PC-9 (cell line): ENCODE measurements at regions not wholly inside any gene's neighbourhood (a gene's known extent, or its start where the extent isn't known, plus 50 kb on each side); places are given as distances from the start of the nearest gene placed in this dataset.

Experiments
- BruUV-seq: library from RNA; stranded (reverse); fragments of 400-500 nt; replicated peaks from 2 replicates; lab custom pipeline; 2021; lab: Mats Ljungman, UMichigan
- CTCF ChIA-PET: fragments of 300-600 bp; sonication (Branson Sonifier 250); formaldehyde crosslinking; loops from one replicate; lab custom pipeline; 2022; ENCODE audit warnings: antibody characterized with exemption; lab: Charles Lee
- POLR2A ChIA-PET: fragments of 300-600 bp; sonication (Branson Sonifier 250); formaldehyde crosslinking; loops from one replicate; lab custom pipeline; 2022; ENCODE audit warnings: antibody characterized with exemption; ENCODE audit not compliant: unreplicated experiment; lab: Charles Lee
- DNase-seq, 2 experiments: peaks; one replicate each; pipeline versions ENCODE4 v3.0.0 to v3.0.0-alpha.2; 2015 to 2022; ENCODE audit warnings: mixed read lengths in 1 of 2
- H2AFZ ChIP-seq: fragments of 200-600 bp; sonication (generic); 2 replicates; pipeline ENCODE4 v1.8.1; 2017; ENCODE audit warnings: antibody characterized with exemption
- H3F3A ChIP-seq: fragments of 200-600 bp; sonication (generic); 2 replicates; pipeline ENCODE4 v1.8.1; 2017; ENCODE audit warnings: antibody characterized with exemption, mild to moderate bottlenecking, low read depth; ENCODE audit not compliant: insufficient read depth
- H3K27ac ChIP-seq: fragments of 200-600 bp; sonication (generic); 2 replicates; pipeline ENCODE4 v1.6.1; 2016; ENCODE audit warnings: mixed run types
- H3K27me3 ChIP-seq: fragments of 200-600 bp; sonication (generic); 2 replicates; pipeline ENCODE4 v1.6.1; 2016; ENCODE audit warnings: low read depth, mixed run types; ENCODE audit not compliant: insufficient read depth
- H3K36me3 ChIP-seq: fragments of 200-600 bp; sonication (generic); 2 replicates; pipeline ENCODE4 v1.6.1; 2016; ENCODE audit warnings: low read depth, mixed run types
- H3K4me1 ChIP-seq: fragments of 200-600 bp; sonication (generic); replicated peaks from 2 replicates; pipeline ENCODE4 v1.6.1; 2016; ENCODE audit warnings: mixed run types; ENCODE audit not compliant: insufficient read depth
- H3K4me2 ChIP-seq: fragments of 200-600 bp; sonication (generic); 2 replicates; pipeline ENCODE4 v1.6.1; 2017; ENCODE audit warnings: mixed run types
- H3K4me3 ChIP-seq: fragments of 200-600 bp; sonication (generic); 2 replicates; pipeline ENCODE4 v1.6.1; 2016; ENCODE audit warnings: mixed run types
- H3K79me2 ChIP-seq: fragments of 200-600 bp; sonication (generic); 2 replicates; pipeline ENCODE4 v1.6.1; 2017; ENCODE audit warnings: low read depth, mixed run types
- H3K9me2 ChIP-seq: fragments of 200-600 bp; sonication (generic); 2 replicates; pipeline ENCODE4 v1.8.1; 2017; ENCODE audit warnings: mild to moderate bottlenecking; ENCODE audit not compliant: insufficient read depth
- H3K9me3 ChIP-seq: fragments of 200-600 bp; sonication (generic); 2 replicates; pipeline ENCODE4 v1.8.1; 2016; ENCODE audit warnings: low read depth; ENCODE audit not compliant: insufficient read depth
- H4K20me1 ChIP-seq: fragments of 200-600 bp; sonication (generic); 2 replicates; pipeline ENCODE4 v1.8.1; 2017; ENCODE audit not compliant: insufficient read depth
- EZH2 ChIP-seq: fragments of 200-600 bp; sonication (generic); IDR thresholded peaks from 2 replicates; pipeline ENCODE4 v1.8.0; 2017; ENCODE audit warnings: antibody characterized with exemption, low read depth
- intact Hi-C: fragments of 100-400 bp; cut with micrococcal nuclease; formaldehyde crosslinking; loops from one replicate; pipeline ENCODE4 v1.10.0; 2022; ENCODE audit not compliant: unreplicated experiment
- TF ChIP-seq, protein P1 (sequence below): fragments of 200-600 bp; sonication (generic); conservative IDR thresholded peaks from 2 replicates; pipeline ENCODE4 v1.6.1; 2017; ENCODE audit warnings: mixed run types, antibody characterized with exemption, mild to moderate bottlenecking, moderate library complexity

- POLR2A ChIA-PET = no interaction called here
- H3K9me3 ChIP-seq = 0 out of 2 replicates have a peak, but pooled peaks cover 4% of the 10 kb centered on the region
- H3K36me3 ChIP-seq = no peaks in the 10 kb centered on the region
- no peak overlapping the region for H3K4me2 ChIP-seq
- H4K20me1 ChIP-seq = no peaks in the 10 kb centered on the region
- CTCF ChIA-PET = no interaction called here
- H2AFZ ChIP-seq = no peak overlapping the region
- no peaks in the 10 kb centered on the region for H3K79me2 ChIP-seq
- H3K27ac ChIP-seq = no peak overlapping the region
- TF ChIP-seq, protein P1, sequence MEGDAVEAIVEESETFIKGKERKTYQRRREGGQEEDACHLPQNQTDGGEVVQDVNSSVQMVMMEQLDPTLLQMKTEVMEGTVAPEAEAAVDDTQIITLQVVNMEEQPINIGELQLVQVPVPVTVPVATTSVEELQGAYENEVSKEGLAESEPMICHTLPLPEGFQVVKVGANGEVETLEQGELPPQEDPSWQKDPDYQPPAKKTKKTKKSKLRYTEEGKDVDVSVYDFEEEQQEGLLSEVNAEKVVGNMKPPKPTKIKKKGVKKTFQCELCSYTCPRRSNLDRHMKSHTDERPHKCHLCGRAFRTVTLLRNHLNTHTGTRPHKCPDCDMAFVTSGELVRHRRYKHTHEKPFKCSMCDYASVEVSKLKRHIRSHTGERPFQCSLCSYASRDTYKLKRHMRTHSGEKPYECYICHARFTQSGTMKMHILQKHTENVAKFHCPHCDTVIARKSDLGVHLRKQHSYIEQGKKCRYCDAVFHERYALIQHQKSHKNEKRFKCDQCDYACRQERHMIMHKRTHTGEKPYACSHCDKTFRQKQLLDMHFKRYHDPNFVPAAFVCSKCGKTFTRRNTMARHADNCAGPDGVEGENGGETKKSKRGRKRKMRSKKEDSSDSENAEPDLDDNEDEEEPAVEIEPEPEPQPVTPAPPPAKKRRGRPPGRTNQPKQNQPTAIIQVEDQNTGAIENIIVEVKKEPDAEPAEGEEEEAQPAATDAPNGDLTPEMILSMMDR = no peak
- no peak for TF ChIP-seq EZH2
- DNase-seq = no peak
- no peaks in the 10 kb centered on the region for H3K27me3 ChIP-seq
- no peak overlapping the region for H3K4me3 ChIP-seq
- BruUV-seq = no TSS peak
- intact Hi-C loops = no loop called here
- H3F3A ChIP-seq = no peaks in the 10 kb centered on the region
- H3K9me2 ChIP-seq = no peaks in the 10 kb centered on the region; the same call in 1 of the 2 replicates
- H3K4me1 ChIP-seq = no peaks in the 10 kb centered on the region
These were observed 121.8 kb upstream of the FN1 start for GRCh38 chr2:215557701-215558100.

GRCh38 chr2:215556979-215557378, 121.1 kb upstream of the FN1 start:
- no peaks in the 10 kb centered on the region for H3K27me3 ChIP-seq
- no peaks in the 10 kb centered on the region for H3K4me1 ChIP-seq
- intact Hi-C loops = no loop called here
- no peak for TF ChIP-seq EZH2
- TF ChIP-seq, protein P1 = no peak
- H3K4me2 ChIP-seq = no peak overlapping the region
- H3K9me3 ChIP-seq = 0 out of 2 replicates have a peak, but pooled peaks cover 4% of the 10 kb centered on the region
- ChIA-PET POLR2A (no interaction called here), CTCF (no interaction called here)
- H3K79me2 ChIP-seq = no peaks in the 10 kb centered on the region
- H2AFZ ChIP-seq = no peak overlapping the region
- no TSS peak for BruUV-seq
- H4K20me1 ChIP-seq = no peaks in the 10 kb centered on the region
- H3K4me3 ChIP-seq = no peak overlapping the region
- H3K36me3 ChIP-seq = no peaks in the 10 kb centered on the region
- H3F3A ChIP-seq = no peaks in the 10 kb centered on the region
- H3K9me2 ChIP-seq = no peaks in the 10 kb centered on the region
- no peak overlapping the region for H3K27ac ChIP-seq
- no peak for DNase-seq

DNA sequence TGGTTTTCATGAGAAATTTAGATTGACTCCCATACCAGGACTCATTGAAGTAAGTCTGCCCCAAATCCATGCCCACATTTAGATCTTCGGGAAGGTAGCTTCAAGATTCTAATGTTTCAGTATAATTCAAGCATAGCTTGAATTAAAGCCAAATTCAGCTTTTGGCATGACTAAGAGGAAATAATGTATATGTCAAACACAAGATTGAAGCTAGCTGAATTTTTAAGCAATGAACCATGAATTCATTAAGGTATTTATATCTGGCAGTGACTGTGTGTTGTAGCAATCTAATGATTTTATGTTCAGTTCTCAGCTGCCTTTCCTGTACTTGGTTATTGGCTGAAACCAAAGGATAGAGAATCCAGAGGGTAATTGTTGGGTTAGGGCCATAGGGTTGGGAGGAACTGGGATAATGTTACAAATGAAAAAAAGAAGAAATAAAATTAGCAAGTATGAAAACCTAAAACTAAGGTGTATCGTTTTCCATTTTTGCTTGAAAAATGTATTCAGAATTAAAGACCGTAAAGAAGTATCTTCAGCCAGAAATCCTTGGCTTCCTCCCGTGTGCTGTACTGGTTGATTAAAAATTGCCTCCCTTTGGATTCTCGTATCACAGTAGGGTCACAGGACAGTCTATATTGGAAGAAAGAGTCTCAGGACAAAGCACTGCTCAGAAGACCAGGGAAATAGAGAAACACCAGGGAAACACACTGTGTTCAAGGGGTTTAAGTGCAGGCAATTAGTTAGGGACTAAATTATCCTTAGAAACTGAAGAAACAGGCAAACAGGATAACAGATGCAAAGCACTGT, 119.0 kb upstream of the FN1 start:
- no peaks in the 10 kb centered on the region for H3K27me3 ChIP-seq
- peak in 1 of 2 experiments; percentile 46 for DNase-seq
- BruUV-seq = no TSS peak

More for the DNA sequence above, 119.0 kb upstream of the FN1 start:
- POLR2A ChIA-PET = no interaction called here
- Histone ChIP-seq H3K9me2 (no peaks in the 10 kb centered on the region), H3K4me3 (no peak overlapping the region), H4K20me1 (no peaks in the 10 kb centered on the region), H3K4me2 (no peak overlapping the region), H3K36me3 (no peaks in the 10 kb centered on the region), H2AFZ (no peak overlapping the region), H3K4me1 (no peaks in the 10 kb centered on the region), H3K27ac (no peak overlapping the region), H3K9me3 (0 out of 2 replicates have a peak, but pooled peaks cover 4% of the 10 kb centered on the region), H3F3A (no peaks in the 10 kb centered on the region), H3K79me2 (no peaks in the 10 kb centered on the region)
- TF ChIP-seq, protein P1 = no peak
- TF ChIP-seq EZH2 = no peak
- intact Hi-C loops = no loop called here
- CTCF ChIA-PET = no interaction called here
